GM23338 (cell line): ENCODE measurements at regions not wholly inside any gene's neighbourhood (a gene's known extent, or its start where the extent isn't known, plus 50 kb on each side); places are given as distances from the start of the nearest gene placed in this dataset.

Experiments used
- ATAC-seq: fragments of 200-7000 bp; cut with Tn5 transposase; 3 replicates; pipeline ENCODE4 v1.9.1; 2020
- DNase-seq: peaks from one replicate; pipeline ENCODE4 v3.0.0-alpha.2; 2015; ENCODE audit warnings: low spot score
- H2AFZ ChIP-seq: fragments of 200-600 bp; sonication (generic); 2 replicates; pipeline ENCODE4 v1.8.0; 2016; ENCODE audit warnings: antibody characterized with exemption, mild to moderate bottlenecking, moderate library complexity
- H3F3A ChIP-seq: fragments of 200-600 bp; sonication (generic); replicated peaks from 2 replicates; pipeline ENCODE4 v1.8.0; 2017; ENCODE audit warnings: antibody characterized with exemption, mixed run types, low read depth
- H3K27ac ChIP-seq: fragments of 200-600 bp; sonication (generic); 2 replicates; pipeline ENCODE4 v1.6.1; 2016; ENCODE audit warnings: low read depth
- H3K27me3 ChIP-seq: fragments of 200-600 bp; sonication (generic); 2 replicates; pipeline ENCODE4 v1.8.0; 2016; ENCODE audit warnings: mild to moderate bottlenecking, mixed run types, moderate library complexity; ENCODE audit not compliant: insufficient read depth
- H3K36me3 ChIP-seq: fragments of 200-600 bp; sonication (generic); 2 replicates; pipeline ENCODE4 v1.8.0; 2016; ENCODE audit warnings: mild to moderate bottlenecking; ENCODE audit not compliant: insufficient read depth
- H3K4me1 ChIP-seq: fragments of 200-600 bp; sonication (generic); 2 replicates; pipeline ENCODE4 v1.8.0; 2016; ENCODE audit warnings: mild to moderate bottlenecking, moderate library complexity; ENCODE audit not compliant: insufficient read depth
- H3K4me2 ChIP-seq: fragments of 200-600 bp; sonication (generic); 2 replicates; pipeline ENCODE4 v1.7.1; 2017; ENCODE audit warnings: mixed run types
- H3K4me3 ChIP-seq: fragments of 200-600 bp; sonication (generic); 2 replicates; pipeline ENCODE4 v1.6.1; 2016; ENCODE audit warnings: mixed run types
- H3K79me2 ChIP-seq: fragments of 200-600 bp; sonication (generic); replicated peaks from 2 replicates; pipeline ENCODE4 v1.8.0; 2017; ENCODE audit warnings: mild to moderate bottlenecking; ENCODE audit not compliant: insufficient read depth
- H3K9me2 ChIP-seq: fragments of 200-600 bp; sonication (generic); 2 replicates; pipeline ENCODE4 v1.8.0; 2017; ENCODE audit not compliant: insufficient read depth
- H4K20me1 ChIP-seq: fragments of 200-600 bp; sonication (generic); replicated peaks from 2 replicates; pipeline ENCODE4 v1.8.0; 2017; ENCODE audit warnings: mild to moderate bottlenecking; ENCODE audit not compliant: insufficient read depth
- H3K27ac Mint-ChIP-seq: 2 replicates; pipeline ENCODE4 v1.8.0; 2020; ENCODE audit warnings: inconsistent platforms, mild to moderate bottlenecking, moderate library complexity, mixed read lengths
- H3K27me3 Mint-ChIP-seq: 3 replicates; pipeline ENCODE4 v1.8.0; 2022; ENCODE audit warnings: low read depth, mild to moderate bottlenecking, moderate library complexity, mixed read lengths, inconsistent platforms; ENCODE audit not compliant: insufficient read depth, poor library complexity
- H3K36me3 Mint-ChIP-seq: 3 replicates; pipeline ENCODE4 v1.8.0; 2021; ENCODE audit warnings: low read depth, mild to moderate bottlenecking, inconsistent platforms, moderate library complexity, mixed read lengths
- H3K4me1 Mint-ChIP-seq: 3 replicates; pipeline ENCODE4 v1.8.0; 2020; ENCODE audit warnings: mild to moderate bottlenecking, inconsistent platforms, mixed read lengths
- H3K4me3 Mint-ChIP-seq: 3 replicates; pipeline ENCODE4 v1.8.0; 2021; ENCODE audit warnings: moderate library complexity, mild to moderate bottlenecking, inconsistent platforms, mixed read lengths
- H3K9me3 Mint-ChIP-seq: 3 replicates; pipeline ENCODE4 v1.8.0; 2020; ENCODE audit warnings: moderate library complexity, mild to moderate bottlenecking, inconsistent platforms, mixed read lengths
- CREB1 ChIP-seq: fragments of 250-450 bp; sonication (Bioruptor Pico); IDR thresholded peaks from 2 replicates; pipeline ENCODE4 v1.5.0; 2020; ENCODE audit warnings: low read depth, mild to moderate bottlenecking, moderate library complexity
- CTCF ChIP-seq, 2 experiments: fragments of 200-600 bp in 1 of 2; sonication (generic) in 1 of 2; conservative IDR thresholded peaks; 2 replicates each; pipeline versions ENCODE4 v1.5.1 to v1.6.1; 2016 to 2017; ENCODE audit warnings: antibody characterized with exemption in 2 of 2, low read depth in 2 of 2, mild to moderate bottlenecking in 2 of 2, moderate library complexity in 1 of 2
- ETS1 ChIP-seq: IDR thresholded peaks from 2 replicates; pipeline ENCODE4 v1.6.1; 2016; ENCODE audit warnings: antibody characterized with exemption
- EZH2 ChIP-seq: fragments of 200-600 bp; sonication (generic); IDR thresholded peaks from one replicate; pipeline ENCODE4 v1.8.0; 2017; ENCODE audit warnings: antibody characterized with exemption, mild to moderate bottlenecking, low read depth; ENCODE audit not compliant: unreplicated experiment
- EZH2phosphoT487 ChIP-seq: fragments of 200-600 bp; sonication (generic); IDR thresholded peaks from one replicate; pipeline ENCODE4 v1.8.1; 2018; ENCODE audit warnings: antibody characterized with exemption; ENCODE audit not compliant: unreplicated experiment
- JUNB ChIP-seq: IDR thresholded peaks from one replicate; pipeline ENCODE4 v1.6.1; 2016; ENCODE audit warnings: antibody characterized with exemption; ENCODE audit not compliant: unreplicated experiment
- NANOG ChIP-seq: IDR thresholded peaks from 2 replicates; pipeline ENCODE4 v1.6.1; 2016; ENCODE audit warnings: antibody characterized with exemption, borderline replicate concordance
- POLR2AphosphoS5 ChIP-seq: IDR thresholded peaks from 2 replicates; pipeline ENCODE4 v1.6.1; 2016; ENCODE audit warnings: antibody characterized with exemption, low read depth
- REST ChIP-seq: IDR thresholded peaks from one replicate; pipeline ENCODE4 v1.6.1; 2018; ENCODE audit warnings: antibody characterized with exemption; ENCODE audit not compliant: unreplicated experiment
- STAT1 ChIP-seq: IDR thresholded peaks from one replicate; pipeline ENCODE4 v1.6.1; 2016; ENCODE audit warnings: antibody characterized with exemption; ENCODE audit not compliant: unreplicated experiment
- ZNF114 ChIP-seq: fragments of 250-450 bp; sonication (Bioruptor Pico); IDR thresholded peaks from 2 replicates; pipeline ENCODE4 v1.5.0; 2020; ENCODE audit warnings: mild to moderate bottlenecking, moderate library complexity
- ZNF331 ChIP-seq: fragments of 250-450 bp; sonication (Bioruptor Pico); IDR thresholded peaks from 2 replicates; pipeline ENCODE4 v1.5.0; 2020; ENCODE audit warnings: low read depth, mild to moderate bottlenecking, moderate library complexity
- TF ChIP-seq, protein P1 (sequence below): fragments of 250-450 bp; sonication (Bioruptor Pico); IDR thresholded peaks from 2 replicates; pipeline ENCODE4 v1.5.0; 2020; ENCODE audit warnings: mild to moderate bottlenecking, moderate library complexity

DNA sequence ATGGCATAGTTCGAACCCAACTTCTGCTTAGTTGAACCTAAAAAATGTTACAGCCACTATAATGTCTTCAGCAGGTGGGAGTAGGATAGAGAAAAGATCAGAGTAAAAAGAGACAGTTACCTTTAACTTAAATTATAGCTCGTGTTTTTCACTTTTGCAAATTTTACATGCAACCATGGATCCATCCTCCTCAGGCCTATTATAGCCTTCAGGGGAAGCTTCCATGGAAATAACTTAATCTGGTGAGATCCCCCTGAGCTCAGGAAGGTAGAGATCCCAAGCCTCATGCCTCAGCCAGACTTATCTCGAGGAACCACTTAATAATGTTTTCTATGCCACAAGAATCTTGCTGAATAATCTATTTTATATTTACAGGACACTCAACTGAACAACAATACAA lies 159.4 kb upstream of the FAM3C start:
- 0 out of 2 replicates have a peak, but pooled peaks cover 3% of the 10 kb centered on the region for H3K9me2 ChIP-seq
- Mint-ChIP-seq H3K27ac (no peak overlapping the region), H3K4me1 (peaks cover 2% of the 10 kb centered on the region; the same call in 1 of the 3 replicates), H3K27me3 (no peaks in the 10 kb centered on the region), H3K36me3 (no peaks in the 10 kb centered on the region), H3K4me3 (no peak overlapping the region), H3K9me3 (no peaks in the 10 kb centered on the region)
- H3K36me3 ChIP-seq = no peaks in the 10 kb centered on the region
- no peaks in the 10 kb centered on the region for H3K79me2 ChIP-seq
- no peak for ATAC-seq
- H3K4me1 ChIP-seq = no peaks in the 10 kb centered on the region
- H2AFZ ChIP-seq = no peak overlapping the region
- no peak for TF ChIP-seq EZH2phosphoT487
- no peak for TF ChIP-seq ETS1
- TF ChIP-seq EZH2 = no peak
- TF ChIP-seq ZNF331 (CRISPR knock-in tag) = no peak
- no peak for TF ChIP-seq POLR2AphosphoS5
- TF ChIP-seq, protein P1, sequence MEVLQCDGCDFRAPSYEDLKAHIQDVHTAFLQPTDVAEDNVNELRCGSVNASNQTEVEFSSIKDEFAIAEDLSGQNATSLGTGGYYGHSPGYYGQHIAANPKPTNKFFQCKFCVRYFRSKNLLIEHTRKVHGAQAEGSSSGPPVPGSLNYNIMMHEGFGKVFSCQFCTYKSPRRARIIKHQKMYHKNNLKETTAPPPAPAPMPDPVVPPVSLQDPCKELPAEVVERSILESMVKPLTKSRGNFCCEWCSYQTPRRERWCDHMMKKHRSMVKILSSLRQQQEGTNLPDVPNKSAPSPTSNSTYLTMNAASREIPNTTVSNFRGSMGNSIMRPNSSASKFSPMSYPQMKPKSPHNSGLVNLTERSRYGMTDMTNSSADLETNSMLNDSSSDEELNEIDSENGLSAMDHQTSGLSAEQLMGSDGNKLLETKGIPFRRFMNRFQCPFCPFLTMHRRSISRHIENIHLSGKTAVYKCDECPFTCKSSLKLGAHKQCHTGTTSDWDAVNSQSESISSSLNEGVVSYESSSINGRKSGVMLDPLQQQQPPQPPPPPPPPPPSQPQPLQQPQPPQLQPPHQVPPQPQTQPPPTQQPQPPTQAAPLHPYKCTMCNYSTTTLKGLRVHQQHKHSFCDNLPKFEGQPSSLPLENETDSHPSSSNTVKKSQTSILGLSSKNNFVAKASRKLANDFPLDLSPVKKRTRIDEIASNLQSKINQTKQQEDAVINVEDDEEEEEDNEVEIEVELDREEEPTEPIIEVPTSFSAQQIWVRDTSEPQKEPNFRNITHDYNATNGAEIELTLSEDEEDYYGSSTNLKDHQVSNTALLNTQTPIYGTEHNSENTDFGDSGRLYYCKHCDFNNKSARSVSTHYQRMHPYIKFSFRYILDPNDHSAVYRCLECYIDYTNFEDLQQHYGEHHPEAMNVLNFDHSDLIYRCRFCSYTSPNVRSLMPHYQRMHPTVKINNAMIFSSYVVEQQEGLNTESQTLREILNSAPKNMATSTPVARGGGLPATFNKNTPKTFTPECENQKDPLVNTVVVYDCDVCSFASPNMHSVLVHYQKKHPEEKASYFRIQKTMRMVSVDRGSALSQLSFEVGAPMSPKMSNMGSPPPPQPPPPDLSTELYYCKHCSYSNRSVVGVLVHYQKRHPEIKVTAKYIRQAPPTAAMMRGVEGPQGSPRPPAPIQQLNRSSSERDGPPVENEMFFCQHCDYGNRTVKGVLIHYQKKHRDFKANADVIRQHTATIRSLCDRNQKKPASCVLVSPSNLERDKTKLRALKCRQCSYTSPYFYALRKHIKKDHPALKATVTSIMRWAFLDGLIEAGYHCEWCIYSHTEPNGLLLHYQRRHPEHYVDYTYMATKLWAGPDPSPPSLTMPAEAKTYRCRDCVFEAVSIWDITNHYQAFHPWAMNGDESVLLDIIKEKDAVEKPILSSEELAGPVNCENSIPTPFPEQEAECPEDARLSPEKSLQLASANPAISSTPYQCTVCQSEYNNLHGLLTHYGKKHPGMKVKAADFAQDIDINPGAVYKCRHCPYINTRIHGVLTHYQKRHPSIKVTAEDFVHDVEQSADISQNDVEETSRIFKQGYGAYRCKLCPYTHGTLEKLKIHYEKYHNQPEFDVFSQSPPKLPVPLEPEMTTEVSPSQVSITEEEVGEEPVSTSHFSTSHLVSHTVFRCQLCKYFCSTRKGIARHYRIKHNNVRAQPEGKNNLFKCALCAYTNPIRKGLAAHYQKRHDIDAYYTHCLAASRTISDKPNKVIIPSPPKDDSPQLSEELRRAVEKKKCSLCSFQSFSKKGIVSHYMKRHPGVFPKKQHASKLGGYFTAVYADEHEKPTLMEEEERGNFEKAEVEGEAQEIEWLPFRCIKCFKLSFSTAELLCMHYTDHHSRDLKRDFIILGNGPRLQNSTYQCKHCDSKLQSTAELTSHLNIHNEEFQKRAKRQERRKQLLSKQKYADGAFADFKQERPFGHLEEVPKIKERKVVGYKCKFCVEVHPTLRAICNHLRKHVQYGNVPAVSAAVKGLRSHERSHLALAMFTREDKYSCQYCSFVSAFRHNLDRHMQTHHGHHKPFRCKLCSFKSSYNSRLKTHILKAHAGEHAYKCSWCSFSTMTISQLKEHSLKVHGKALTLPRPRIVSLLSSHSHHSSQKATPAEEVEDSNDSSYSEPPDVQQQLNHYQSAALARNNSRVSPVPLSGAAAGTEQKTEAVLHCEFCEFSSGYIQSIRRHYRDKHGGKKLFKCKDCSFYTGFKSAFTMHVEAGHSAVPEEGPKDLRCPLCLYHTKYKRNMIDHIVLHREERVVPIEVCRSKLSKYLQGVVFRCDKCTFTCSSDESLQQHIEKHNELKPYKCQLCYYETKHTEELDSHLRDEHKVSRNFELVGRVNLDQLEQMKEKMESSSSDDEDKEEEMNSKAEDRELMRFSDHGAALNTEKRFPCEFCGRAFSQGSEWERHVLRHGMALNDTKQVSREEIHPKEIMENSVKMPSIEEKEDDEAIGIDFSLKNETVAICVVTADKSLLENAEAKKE (CRISPR knock-in tag) = no peak
- no peak for TF ChIP-seq JUNB
- TF ChIP-seq REST = no peak
- no peak for TF ChIP-seq NANOG
- no peak for TF ChIP-seq CREB1
- TF ChIP-seq ZNF114 (CRISPR knock-in tag) = no peak
- no peak for TF ChIP-seq CTCF (conservative IDR thresholded peaks at IDR 0.05; ENCODE audit: low read depth in 2 of 2)
- no peak for TF ChIP-seq STAT1
- no peak for DNase-seq
- no peaks in the 10 kb centered on the region for H3K27me3 ChIP-seq
- no peaks in the 10 kb centered on the region for H4K20me1 ChIP-seq
- no peak overlapping the region for H3K4me2 ChIP-seq
- no peak overlapping the region for H3K27ac ChIP-seq
- no peaks in the 10 kb centered on the region for H3F3A ChIP-seq
- no peak overlapping the region for H3K4me3 ChIP-seq
